Thoracic aorta (tissue), 2 donors: ENCODE measurements at regions not wholly inside any gene's neighbourhood (a gene's known extent, or its start where the extent isn't known, plus 50 kb on each side); places are given as distances from the start of the nearest gene placed in this dataset.
"Not testable (repeated sequence)": the region's sequence is repeated elsewhere in the genome, so short reads cannot be mapped to it uniquely, and the experiment has no call there.

Experiments
- ATAC-seq: fragments of 150-250 bp; one replicate; pipeline ENCODE4 v1.8.0; 2017; ENCODE audit warnings: low read depth; ENCODE audit not compliant: insufficient number of reproducible peaks, low FRiP score
- DNase-seq: peaks from one replicate; pipeline ENCODE4 v3.0.0-alpha.2; 2020; ENCODE audit warnings: low spot score
- H3K27ac ChIP-seq, 2 donors: fragments of 200-600 bp; sonication (generic); 1 replicate in 1 of 2; 2 replicates in 1 of 2; pipeline ENCODE4 v1.5.1; 2016; ENCODE audit warnings: mild to moderate bottlenecking in 2 of 2, moderate library complexity in 2 of 2
- H3K27me3 ChIP-seq: fragments of 200-600 bp; sonication (generic); replicated peaks from 2 replicates; pipeline ENCODE4 v1.6.0; 2016; ENCODE audit warnings: mild to moderate bottlenecking; ENCODE audit not compliant: insufficient read depth
- H3K36me3 ChIP-seq: fragments of 200-600 bp; sonication (generic); one replicate; pipeline ENCODE4 v1.5.1; 2016
- H3K4me1 ChIP-seq, 2 donors: fragments of 200-600 bp; sonication (generic); 1 replicate in 1 of 2; 2 replicates in 1 of 2; pipeline versions ENCODE4 v1.5.1 to v1.6.0; 2016; ENCODE audit warnings: low read depth in 2 of 2, mild to moderate bottlenecking in 1 of 2; ENCODE audit not compliant: control insufficient read depth in 1 of 2
- H3K4me3 ChIP-seq: fragments of 200-600 bp; sonication (generic); 2 replicates; pipeline ENCODE4 v1.5.1; 2016; ENCODE audit warnings: mild to moderate bottlenecking
- H3K9me3 ChIP-seq: fragments of 200-600 bp; sonication (generic); 2 replicates; pipeline ENCODE4 v1.5.1; 2016
- TF ChIP-seq, protein P1 (sequence below): fragments of 200-600 bp; sonication (generic); IDR thresholded peaks from one replicate; pipeline ENCODE4 v1.5.1; 2019; ENCODE audit warnings: antibody characterized with exemption

DNA sequence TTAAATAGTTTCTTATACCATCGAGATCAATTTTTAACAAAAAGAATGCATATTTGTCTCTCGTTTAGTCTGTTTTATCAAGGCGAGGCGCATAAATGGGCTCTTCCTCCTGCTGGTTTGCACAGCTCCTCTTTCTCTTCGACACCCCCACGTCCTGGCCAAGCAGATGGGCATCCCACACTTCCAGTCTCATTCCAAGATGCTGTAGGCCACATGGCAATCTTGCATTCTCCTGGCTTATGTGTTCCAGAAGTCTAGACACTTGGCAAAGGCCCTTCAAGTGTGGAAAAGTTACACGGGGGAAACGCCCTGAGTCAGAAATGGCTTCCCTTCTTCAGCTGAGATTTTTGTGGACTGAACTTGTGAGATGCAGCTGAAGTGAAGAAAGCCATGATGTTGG lies 447.1 kb downstream of the QKI start:
- Histone ChIP-seq H3K4me3 (no peak overlapping the region), H3K4me1 (no peaks in the 10 kb centered on the region), H3K9me3 (no peaks in the 10 kb centered on the region), H3K27me3 (no peaks in the 10 kb centered on the region), H3K27ac (no peak overlapping the region), H3K36me3 (no peaks in the 10 kb centered on the region)
- TF ChIP-seq, protein P1, sequence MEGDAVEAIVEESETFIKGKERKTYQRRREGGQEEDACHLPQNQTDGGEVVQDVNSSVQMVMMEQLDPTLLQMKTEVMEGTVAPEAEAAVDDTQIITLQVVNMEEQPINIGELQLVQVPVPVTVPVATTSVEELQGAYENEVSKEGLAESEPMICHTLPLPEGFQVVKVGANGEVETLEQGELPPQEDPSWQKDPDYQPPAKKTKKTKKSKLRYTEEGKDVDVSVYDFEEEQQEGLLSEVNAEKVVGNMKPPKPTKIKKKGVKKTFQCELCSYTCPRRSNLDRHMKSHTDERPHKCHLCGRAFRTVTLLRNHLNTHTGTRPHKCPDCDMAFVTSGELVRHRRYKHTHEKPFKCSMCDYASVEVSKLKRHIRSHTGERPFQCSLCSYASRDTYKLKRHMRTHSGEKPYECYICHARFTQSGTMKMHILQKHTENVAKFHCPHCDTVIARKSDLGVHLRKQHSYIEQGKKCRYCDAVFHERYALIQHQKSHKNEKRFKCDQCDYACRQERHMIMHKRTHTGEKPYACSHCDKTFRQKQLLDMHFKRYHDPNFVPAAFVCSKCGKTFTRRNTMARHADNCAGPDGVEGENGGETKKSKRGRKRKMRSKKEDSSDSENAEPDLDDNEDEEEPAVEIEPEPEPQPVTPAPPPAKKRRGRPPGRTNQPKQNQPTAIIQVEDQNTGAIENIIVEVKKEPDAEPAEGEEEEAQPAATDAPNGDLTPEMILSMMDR: no peak
- no peak for ATAC-seq
- no peak for DNase-seq

DNA sequence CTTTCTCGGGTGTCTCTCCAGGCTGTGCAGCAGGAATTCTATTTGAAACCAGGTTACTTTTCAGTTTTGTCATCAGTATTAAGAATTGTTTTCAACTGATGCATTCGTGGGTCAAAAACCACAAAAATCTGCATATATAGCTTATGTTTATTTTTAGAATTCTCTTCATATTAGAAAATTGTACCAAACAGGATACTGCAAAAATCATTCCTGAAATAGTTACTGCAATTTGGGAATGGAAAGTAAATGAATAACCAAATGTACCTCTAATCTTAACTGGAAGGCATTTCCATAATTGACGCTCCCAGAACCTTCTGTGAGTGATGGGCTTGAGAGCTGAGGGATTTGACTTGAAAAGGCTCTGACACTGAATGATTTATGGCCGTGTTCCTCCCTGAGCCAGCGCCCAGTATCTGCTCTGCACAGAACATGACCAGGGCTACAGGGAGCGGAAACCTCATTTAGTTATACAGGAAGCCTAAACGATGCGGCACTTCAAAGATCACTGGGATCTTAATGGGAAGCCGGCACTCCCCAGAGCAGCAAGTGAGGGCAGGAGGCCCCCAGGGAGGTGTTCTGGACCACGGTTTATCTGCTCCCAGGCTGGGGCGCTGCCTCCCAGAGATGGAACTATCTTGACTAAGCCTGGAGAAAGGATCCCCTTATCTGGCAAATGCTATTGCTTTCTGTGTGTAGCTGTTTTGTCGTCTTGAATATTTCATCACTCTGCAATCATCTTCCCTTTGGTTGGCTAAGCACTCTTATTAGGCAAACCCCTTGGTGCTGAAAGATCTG lies 446.0 kb downstream of the QKI start:
- DNase-seq (no peak), ATAC-seq (no peak)
- Histone ChIP-seq H3K9me3 (no peaks in the 10 kb centered on the region), H3K4me1 (no peaks in the 10 kb centered on the region), H3K4me3 (peak overlapping the region; percentile 2), H3K36me3 (no peaks in the 10 kb centered on the region), H3K27ac (no peak overlapping the region), H3K27me3 (no peaks in the 10 kb centered on the region)
- TF ChIP-seq, protein P1: no peak

DNA sequence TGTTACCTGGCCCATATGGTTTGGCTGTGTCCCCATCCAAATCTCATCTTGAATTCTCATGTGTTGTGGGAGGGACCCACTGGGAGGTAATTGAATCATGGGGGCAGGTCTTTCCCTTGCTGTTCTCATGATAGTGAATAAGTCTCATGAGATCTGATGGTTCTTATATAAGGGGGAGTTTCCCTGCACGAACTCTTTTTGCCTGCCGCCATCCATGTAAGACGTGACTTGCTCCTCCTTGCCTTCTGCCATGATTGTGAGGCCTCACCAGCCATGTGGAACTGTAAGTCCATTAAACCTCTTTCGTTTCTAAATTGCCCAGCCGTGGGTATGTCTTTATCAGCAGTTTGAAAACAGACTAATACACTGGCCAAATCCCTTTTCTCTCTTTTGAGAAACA lies 444.4 kb downstream of the QKI start:
- H3K27ac ChIP-seq, H3K27me3 ChIP-seq, H3K4me1 ChIP-seq, ATAC-seq, H3K9me3 ChIP-seq, DNase-seq, H3K36me3 ChIP-seq, H3K4me3 ChIP-seq: not testable (repeated sequence)

DNA sequence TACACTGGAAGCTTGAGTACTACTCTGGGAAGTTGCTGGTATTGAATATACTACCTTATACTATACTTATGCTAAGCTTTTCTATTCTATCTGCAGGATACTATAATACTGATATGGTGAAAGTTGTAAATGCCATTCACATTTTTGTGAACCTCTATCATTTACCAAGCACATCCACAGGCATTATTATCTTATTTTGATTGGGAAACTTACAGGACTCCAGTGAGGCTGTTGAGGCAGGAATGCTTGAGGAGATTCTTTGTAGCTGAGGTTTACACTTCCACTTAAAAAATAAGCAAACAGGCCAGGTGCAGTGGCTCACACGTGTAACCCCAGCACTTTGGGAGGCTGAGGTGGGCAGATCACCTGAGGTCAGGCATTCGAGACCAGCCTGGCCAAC lies 442.9 kb downstream of the QKI start:
- no peak for DNase-seq
- no peaks in the 10 kb centered on the region for H3K27me3 ChIP-seq
- ATAC-seq: no peak
- H3K4me3 ChIP-seq: no peak overlapping the region
- no peaks in the 10 kb centered on the region for H3K36me3 ChIP-seq
- TF ChIP-seq, protein P1: no peak
- H3K27ac ChIP-seq: no peak overlapping the region
- H3K9me3 ChIP-seq: no peaks in the 10 kb centered on the region
- no peaks in the 10 kb centered on the region for H3K4me1 ChIP-seq

DNA sequence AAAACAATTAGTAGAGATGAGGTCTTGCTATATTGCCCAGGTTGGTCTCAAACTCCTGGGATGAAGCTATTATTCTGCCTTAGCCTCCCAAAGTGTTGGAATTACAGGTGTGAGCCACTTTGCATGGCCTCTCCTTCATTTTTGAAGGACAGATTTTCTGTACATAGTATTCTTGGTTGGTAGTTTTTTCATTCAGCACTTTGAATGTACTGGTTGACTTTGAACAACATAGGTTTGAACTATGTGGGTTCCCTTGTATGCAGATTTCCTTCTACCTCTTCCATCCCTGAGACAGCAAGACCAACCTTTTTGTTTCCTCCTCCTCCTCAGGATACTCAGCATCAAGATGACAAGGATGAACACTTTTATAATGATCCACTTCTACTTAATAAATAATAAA lies 436.4 kb downstream of the QKI start:
- Histone ChIP-seq H3K27ac (no peak overlapping the region), H3K9me3 (peaks cover 11% of the 10 kb centered on the region), H3K27me3 (no peaks in the 10 kb centered on the region), H3K36me3 (no peaks in the 10 kb centered on the region), H3K4me3 (no peak overlapping the region), H3K4me1 (no peaks in the 10 kb centered on the region)
- DNase-seq: no peak
- TF ChIP-seq, protein P1: no peak
- no peak for ATAC-seq

DNA sequence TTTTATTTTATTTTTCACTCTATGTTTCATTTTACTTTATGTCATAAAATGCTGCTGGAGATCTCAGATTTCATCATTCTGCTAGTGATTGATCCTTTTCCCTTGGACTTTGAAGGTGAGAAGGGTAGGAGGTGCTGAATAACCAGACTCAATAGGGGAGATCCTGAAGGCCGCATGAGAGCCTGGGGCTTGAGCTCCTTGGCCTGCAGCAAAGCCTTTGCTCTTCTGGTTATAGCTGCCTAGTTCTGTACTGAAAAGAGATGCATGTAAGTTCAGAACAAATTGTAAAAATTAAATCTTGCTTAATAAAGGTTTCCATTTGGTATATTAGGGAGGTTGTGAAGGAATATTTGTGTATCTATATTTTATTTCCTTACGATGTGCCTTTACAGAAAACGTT lies 430.2 kb downstream of the QKI start:
- TF ChIP-seq, protein P1: no peak
- no peaks in the 10 kb centered on the region for H3K4me1 ChIP-seq
- no peaks in the 10 kb centered on the region for H3K36me3 ChIP-seq
- no peaks in the 10 kb centered on the region for H3K9me3 ChIP-seq
- H3K4me3 ChIP-seq: no peak overlapping the region
- DNase-seq (no peak), ATAC-seq (no peak)
- no peaks in the 10 kb centered on the region for H3K27me3 ChIP-seq
- no peak overlapping the region for H3K27ac ChIP-seq
